Panc1 (cell line): ENCODE measurements at regions not wholly inside any gene's neighbourhood (a gene's known extent, or its start where the extent isn't known, plus 50 kb on each side); places are given as distances from the start of the nearest gene placed in this dataset.

Experiments used
- ATAC-seq: fragments of 200-7000 bp; cut with Tn5 transposase; 2 replicates; pipeline ENCODE4 v1.9.1; 2020; ENCODE audit warnings: mild to moderate bottlenecking, moderate library complexity
- BruUV-seq: library from RNA; stranded (reverse); fragments of 400-500 nt; replicated peaks from 2 replicates; lab custom pipeline; 2021; lab: Mats Ljungman, UMichigan
- CTCF ChIA-PET: fragments of 300-600 bp; sonication (Branson Sonifier 250); formaldehyde crosslinking; loops from one replicate; lab custom pipeline; 2022; ENCODE audit warnings: antibody characterized with exemption; lab: Charles Lee
- POLR2A ChIA-PET: fragments of 300-600 bp; sonication (Branson Sonifier 250); formaldehyde crosslinking; loops from one replicate; lab custom pipeline; 2022; ENCODE audit warnings: antibody characterized with exemption; lab: Charles Lee
- DNase-seq: peaks from one replicate; pipeline ENCODE4 v3.0.0-alpha.2; 2010; ENCODE audit warnings: low read depth, low spot score
- H3K27ac ChIP-seq: 2 replicates; pipeline ENCODE4 v1.5.1; 2011; ENCODE audit warnings: mild to moderate bottlenecking, low read length, inconsistent platforms
- H3K27me3 ChIP-seq: fragments of 200-500 bp; sonication (Bioruptor generic); 2 replicates; pipeline ENCODE4 v1.6.0; 2014; ENCODE audit warnings: low read length, inconsistent platforms; ENCODE audit not compliant: control insufficient read depth, insufficient read depth
- H3K36me3 ChIP-seq: fragments of 200-500 bp; sonication (Bioruptor generic); 2 replicates; pipeline ENCODE4 v1.5.1; 2014; ENCODE audit warnings: inconsistent platforms, mild to moderate bottlenecking, low read length, moderate library complexity; ENCODE audit not compliant: control insufficient read depth, insufficient read depth
- H3K4me1 ChIP-seq: 2 replicates; pipeline ENCODE4 v1.5.1; 2011; ENCODE audit warnings: inconsistent platforms, mild to moderate bottlenecking, low read length, moderate library complexity; ENCODE audit not compliant: control insufficient read depth, insufficient read depth
- H3K4me3 ChIP-seq, 2 experiments: 2 replicates each; pipeline ENCODE4 v1.5.1; 2011 to 2012; ENCODE audit warnings: low read depth in 2 of 2, low read length in 2 of 2, mild to moderate bottlenecking in 2 of 2, inconsistent platforms in 1 of 2, moderate library complexity in 1 of 2
- H3K9me3 ChIP-seq: fragments of 200-500 bp; sonication (Bioruptor generic); 2 replicates; pipeline ENCODE4 v1.5.1; 2014; ENCODE audit warnings: low read depth, mild to moderate bottlenecking, inconsistent platforms, low read length, moderate library complexity; ENCODE audit not compliant: control insufficient read depth, insufficient read depth
- CTCF ChIP-seq: fragments of 450-650 bp; IDR thresholded peaks from 2 replicates; pipeline ENCODE4 v1.5.1; 2017; ENCODE audit warnings: mild to moderate bottlenecking
- POLR2AphosphoS5 ChIP-seq: IDR thresholded peaks from 2 replicates; pipeline ENCODE4 v1.6.1; 2012; ENCODE audit warnings: mild to moderate bottlenecking, low read depth, low read length, moderate library complexity
- REST ChIP-seq, 2 experiments: IDR thresholded peaks; 2 replicates each; pipeline ENCODE4 v1.6.1; 2011 to 2012; ENCODE audit warnings: low read depth in 2 of 2, control low read depth in 1 of 2, low read length in 1 of 2, mild to moderate bottlenecking in 1 of 2, moderate library complexity in 1 of 2; ENCODE audit not compliant: insufficient read depth in 1 of 2
- SIN3A ChIP-seq: IDR thresholded peaks from 2 replicates; pipeline ENCODE4 v1.6.1; 2012; ENCODE audit warnings: low read depth, mild to moderate bottlenecking, low read length, moderate library complexity, borderline replicate concordance; ENCODE audit not compliant: insufficient read depth
- TCF7L2 ChIP-seq: IDR thresholded peaks from 2 replicates; pipeline ENCODE4 v1.6.1; 2011; ENCODE audit warnings: mild to moderate bottlenecking, low read depth, low read length, inconsistent platforms
- in situ Hi-C: cut with HindIII; loops from 2 replicates; pipeline ENCODE4 v1.10.0; 2016; ENCODE audit warnings: low sequenced_read_pairs, low pct_unique_long_range_greater_than_20kb
- intact Hi-C: fragments of 100-400 bp; cut with micrococcal nuclease; formaldehyde crosslinking; loops from one replicate; pipeline ENCODE4 v1.10.0; 2022; ENCODE audit not compliant: unreplicated experiment

- ATAC-seq (no peak), DNase-seq (no peak)
- no peak overlapping the region for H3K4me3 ChIP-seq
- H3K27ac ChIP-seq, result no peak overlapping the region
- no peaks in the 10 kb centered on the region for H3K36me3 ChIP-seq
- no peaks in the 10 kb centered on the region for H3K9me3 ChIP-seq
- H3K4me1 ChIP-seq, result no peaks in the 10 kb centered on the region
- no peak for TF ChIP-seq SIN3A
- TF ChIP-seq CTCF, result no peak
- TF ChIP-seq TCF7L2, result no peak
- no peak for TF ChIP-seq POLR2AphosphoS5
- TF ChIP-seq REST (IDR thresholded peaks at IDR 0.05; ENCODE audit: insufficient read depth in 1 of 2, low read depth in 2 of 2, low read length in 1 of 2), result no peak
- POLR2A ChIA-PET, result no interaction called here
- intact Hi-C loops, result no loop called here
- CTCF ChIA-PET, result no interaction called here
- in situ Hi-C loops, result no loop called here
- no TSS peak for BruUV-seq
- no peaks in the 10 kb centered on the region for H3K27me3 ChIP-seq
These were observed 612.1 kb downstream of the MRPL39 start for GRCh38 chr21:24995216-24995615.

GRCh38 chr21:24994717-24995116 lies 612.6 kb downstream of the MRPL39 start:
- H3K27me3 ChIP-seq, result no peaks in the 10 kb centered on the region
- H3K9me3 ChIP-seq, result no peaks in the 10 kb centered on the region
- H3K36me3 ChIP-seq, result no peaks in the 10 kb centered on the region
- no peak for TF ChIP-seq POLR2AphosphoS5
- TF ChIP-seq SIN3A, result no peak
- TF ChIP-seq TCF7L2, result no peak
- no peak for TF ChIP-seq REST (IDR thresholded peaks at IDR 0.05; ENCODE audit: insufficient read depth in 1 of 2, low read depth in 2 of 2, low read length in 1 of 2)
- DNase-seq (no peak), ATAC-seq (no peak)
- in situ Hi-C loops (no loop called here), intact Hi-C loops (no loop called here)
- CTCF ChIA-PET, result no interaction called here
- H3K4me3 ChIP-seq, result no peak overlapping the region
- POLR2A ChIA-PET, result no interaction called here
- no peaks in the 10 kb centered on the region for H3K4me1 ChIP-seq
- no TSS peak for BruUV-seq
- H3K27ac ChIP-seq, result no peak overlapping the region
